ENCODE measurements at regions not wholly inside any gene's neighbourhood (a gene's known extent, or its start where the extent isn't known, plus 50 kb on each side); places are given as distances from the start of the nearest gene placed in this dataset.

GRCh38 chr3:144772372-144772771, 800.7 kb downstream of the DIPK2A start:
- Histone ChIP-seq H3K56ac (ENCODE audit: insufficient read length, low read depth, low read length) (no peak overlapping the region), H3K18ac (ENCODE audit: insufficient read length, low read depth, low read length) (no peak overlapping the region), H3K14ac (ENCODE audit: insufficient read depth, low read length) (no peak overlapping the region), H3K27ac (ENCODE audit: insufficient read length, low read depth, low read length) (no peak overlapping the region), H4K5ac (ENCODE audit: insufficient read length, low read depth, low read length) (no peak overlapping the region), H3T11ph (ENCODE audit: low read length) (no peak overlapping the region), H2AFZ (ENCODE audit: low read length) (no peak overlapping the region), H2BK20ac (ENCODE audit: low read depth, low read length, poor library complexity, severe bottlenecking) (no peak overlapping the region), H3K4me2 (ENCODE audit: insufficient read depth, insufficient read length, low read length) (no peak overlapping the region), H4K91ac (ENCODE audit: insufficient read length, low read depth, low read length) (no peak overlapping the region), H4K20me1 (ENCODE audit: control insufficient read depth, insufficient read depth, insufficient read length) (no peaks in the 10 kb centered on the region), H3K79me2 (ENCODE audit: insufficient read depth, low read length) (no peaks in the 10 kb centered on the region), H3K79me1 (ENCODE audit: insufficient read depth, low read depth, low read length, poor library complexity, severe bottlenecking) (no peaks in the 10 kb centered on the region), H3K9me3 (ENCODE audit: control insufficient read depth, low read depth, low read length) (no peaks in the 10 kb centered on the region), H3K23me2 (ENCODE audit: insufficient read length, low read depth, low read length, poor library complexity, severe bottlenecking) (no peaks in the 10 kb centered on the region), H2BK12ac (ENCODE audit: insufficient read length, low read depth, low read length) (no peak overlapping the region), H3K4ac (ENCODE audit: low read depth, low read length) (no peak overlapping the region), H2AK5ac (ENCODE audit: insufficient read length, low read length) (no peak overlapping the region), H4K8ac (replicated peaks; ENCODE audit: insufficient read length, low read depth, low read length) (no peak overlapping the region), H3K9ac (ENCODE audit: extremely low read depth, insufficient read length, low read length) (no peak overlapping the region), H3K23ac (ENCODE audit: insufficient read length, low read depth, low read length) (no peak overlapping the region), H2BK15ac (ENCODE audit: low read depth, low read length) (no peak overlapping the region), H2BK5ac (ENCODE audit: insufficient read length, low read length) (no peak overlapping the region), H3K27me3 (ENCODE audit: insufficient read depth, low read length) (no peaks in the 10 kb centered on the region), H2BK120ac (ENCODE audit: low read depth, low read length, poor library complexity, severe bottlenecking) (no peak overlapping the region), H3K4me1 (ENCODE audit: insufficient read depth, low read length) (no peaks in the 10 kb centered on the region)
- no peaks in the 10 kb centered on the region for H3K36me3 Mint-ChIP-seq (ENCODE audit: insufficient read depth in 1 of 3, low read depth in 3 of 3)
- no peak for DNase-seq
- no CpG with 5 or more reads among the region's 3 CpGs for whole genome bisulfite sequencing (ENCODE audit: extremely low coverage, insufficient read length, low lambda C conversion rate)
- H3K9me3 Mint-ChIP-seq, result no peaks in the 10 kb centered on the region
- no peak overlapping the region for H3K27ac Mint-ChIP-seq
- no peak overlapping the region for H3K4me3 Mint-ChIP-seq
- H3K4me1 Mint-ChIP-seq, result no peaks in the 10 kb centered on the region
- H3K27me3 Mint-ChIP-seq (ENCODE audit: low read depth), result no peaks in the 10 kb centered on the region
- TF ChIP-seq CTCF (conservative IDR thresholded peaks at IDR 0.05), result no peak

Measured in H9 (cell line).